WERI-Rb-1 (cell line): ENCODE measurements at regions not wholly inside any gene's neighbourhood (a gene's known extent, or its start where the extent isn't known, plus 50 kb on each side); places are given as distances from the start of the nearest gene placed in this dataset.

ENCODE experiments used
- DNase-seq: peaks from one replicate; pipeline ENCODE4 v3.0.0-alpha.2; 2020
- H3K27ac ChIP-seq: fragments of 250-450 bp; sonication (Bioruptor Pico); 2 replicates; pipeline ENCODE4 v1.5.1; 2020; ENCODE audit warnings: mild to moderate bottlenecking, moderate library complexity
- H3K27me3 ChIP-seq: fragments of 250-450 bp; sonication (Bioruptor Pico); 2 replicates; pipeline ENCODE4 v1.5.1; 2021; ENCODE audit warnings: mild to moderate bottlenecking, low read depth, moderate library complexity; ENCODE audit not compliant: insufficient read depth, severe bottlenecking
- H3K36me3 ChIP-seq: fragments of 250-450 bp; sonication (Bioruptor Pico); 2 replicates; pipeline ENCODE4 v1.5.1; 2020; ENCODE audit warnings: mild to moderate bottlenecking, moderate library complexity
- H3K4me3 ChIP-seq: 2 replicates; pipeline ENCODE4 v1.5.1; 2011; ENCODE audit warnings: low read depth, mild to moderate bottlenecking, control low read depth, low read length
- H3K9me3 ChIP-seq: fragments of 250-450 bp; sonication (Bioruptor Pico); 2 replicates; pipeline ENCODE4 v1.5.1; 2021; ENCODE audit warnings: mild to moderate bottlenecking, moderate library complexity; ENCODE audit not compliant: severe bottlenecking
- TF ChIP-seq, protein P1 (sequence below): IDR thresholded peaks from 2 replicates; pipeline ENCODE4 v1.5.1; 2011; ENCODE audit warnings: low read depth, mild to moderate bottlenecking, control low read depth, inconsistent platforms, low read length

DNA sequence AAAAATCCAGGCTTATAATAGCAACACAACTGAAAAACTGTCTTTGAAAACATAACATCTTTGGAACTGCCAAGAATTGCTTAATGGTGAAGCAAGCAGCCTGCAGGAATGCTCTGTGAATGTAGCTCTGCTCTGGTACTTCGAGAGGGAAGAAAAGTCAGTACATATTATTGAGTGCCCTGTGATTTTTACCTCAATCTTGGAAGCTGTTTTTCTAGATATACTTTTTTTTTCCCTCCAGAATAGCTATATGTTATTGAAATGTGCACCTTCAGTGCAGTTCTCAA lies 508.1 kb downstream of the PCNX1 start:
- Histone ChIP-seq H3K36me3 (peaks cover 2% of the 10 kb centered on the region; the same call in 1 of the 2 replicates), H3K27ac (no peak overlapping the region), H3K9me3 (no peaks in the 10 kb centered on the region), H3K27me3 (no peaks in the 10 kb centered on the region), H3K4me3 (no peak overlapping the region)
- TF ChIP-seq, protein P1, sequence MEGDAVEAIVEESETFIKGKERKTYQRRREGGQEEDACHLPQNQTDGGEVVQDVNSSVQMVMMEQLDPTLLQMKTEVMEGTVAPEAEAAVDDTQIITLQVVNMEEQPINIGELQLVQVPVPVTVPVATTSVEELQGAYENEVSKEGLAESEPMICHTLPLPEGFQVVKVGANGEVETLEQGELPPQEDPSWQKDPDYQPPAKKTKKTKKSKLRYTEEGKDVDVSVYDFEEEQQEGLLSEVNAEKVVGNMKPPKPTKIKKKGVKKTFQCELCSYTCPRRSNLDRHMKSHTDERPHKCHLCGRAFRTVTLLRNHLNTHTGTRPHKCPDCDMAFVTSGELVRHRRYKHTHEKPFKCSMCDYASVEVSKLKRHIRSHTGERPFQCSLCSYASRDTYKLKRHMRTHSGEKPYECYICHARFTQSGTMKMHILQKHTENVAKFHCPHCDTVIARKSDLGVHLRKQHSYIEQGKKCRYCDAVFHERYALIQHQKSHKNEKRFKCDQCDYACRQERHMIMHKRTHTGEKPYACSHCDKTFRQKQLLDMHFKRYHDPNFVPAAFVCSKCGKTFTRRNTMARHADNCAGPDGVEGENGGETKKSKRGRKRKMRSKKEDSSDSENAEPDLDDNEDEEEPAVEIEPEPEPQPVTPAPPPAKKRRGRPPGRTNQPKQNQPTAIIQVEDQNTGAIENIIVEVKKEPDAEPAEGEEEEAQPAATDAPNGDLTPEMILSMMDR = no peak
- DNase-seq = no peak

DNA sequence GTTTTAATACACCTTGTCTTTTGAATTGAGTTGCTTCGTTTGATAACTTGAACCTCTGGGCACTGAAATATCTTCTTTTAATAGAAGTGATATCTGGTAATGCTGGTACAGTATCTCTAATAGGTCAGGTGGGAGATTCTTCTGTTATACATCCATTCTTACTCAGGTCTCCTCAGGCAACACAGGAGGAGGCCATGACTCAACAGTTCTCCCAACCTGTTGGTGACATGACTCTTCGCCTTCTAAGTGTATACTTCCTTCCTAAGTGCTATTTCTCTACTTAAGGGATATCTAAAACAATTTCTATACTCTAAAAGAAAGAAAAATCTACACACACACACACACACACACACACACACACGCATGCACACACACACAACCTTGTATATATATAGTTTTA lies 509.1 kb downstream of the PCNX1 start:
- H3K27ac ChIP-seq = no peak overlapping the region
- peaks cover 2% of the 10 kb centered on the region; the same call in 1 of the 2 replicates for H3K36me3 ChIP-seq
- no peak overlapping the region for H3K4me3 ChIP-seq
- TF ChIP-seq, protein P1 = no peak
- no peaks in the 10 kb centered on the region for H3K9me3 ChIP-seq
- H3K27me3 ChIP-seq = no peaks in the 10 kb centered on the region
- DNase-seq = no peak

DNA sequence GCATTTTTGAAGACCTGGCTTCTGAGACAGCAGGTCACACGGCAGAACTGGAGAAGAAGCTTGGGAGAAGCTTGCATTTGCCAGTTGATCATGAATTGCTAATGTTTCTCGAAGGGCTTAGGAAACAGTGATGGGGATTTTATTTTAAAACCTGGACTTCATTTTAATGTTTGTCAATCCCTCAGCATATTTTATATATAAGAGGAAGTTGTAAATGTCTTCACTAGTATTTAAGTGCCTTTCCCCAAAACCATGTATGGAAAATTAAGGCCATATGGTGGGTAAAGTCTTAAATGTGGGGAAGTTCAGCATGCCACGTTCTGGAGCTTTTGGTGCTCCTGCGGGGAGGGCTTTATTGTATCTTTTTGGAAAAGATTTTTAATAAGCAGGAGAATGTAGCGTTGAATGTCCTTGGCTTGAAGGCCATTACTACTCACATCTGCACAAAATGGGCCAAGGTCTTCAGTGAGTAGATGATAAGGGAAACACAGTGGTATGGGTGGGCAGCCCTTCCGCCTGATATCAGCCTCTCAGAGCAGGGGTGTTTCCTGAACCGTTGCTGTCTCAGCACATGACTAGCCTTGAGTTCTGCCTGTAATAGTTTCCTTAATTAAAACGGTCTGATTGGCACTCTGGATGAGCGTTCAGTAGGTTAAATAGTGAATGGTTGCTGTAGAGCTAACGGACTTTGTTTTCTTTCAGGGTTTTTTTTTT lies 511.4 kb downstream of the PCNX1 start:
- Histone ChIP-seq H3K27ac (no peak overlapping the region), H3K36me3 (peaks cover 2% of the 10 kb centered on the region; the same call in 1 of the 2 replicates), H3K4me3 (no peak overlapping the region), H3K27me3 (no peaks in the 10 kb centered on the region), H3K9me3 (no peaks in the 10 kb centered on the region)
- no peak for DNase-seq
- TF ChIP-seq, protein P1 = no peak

DNA sequence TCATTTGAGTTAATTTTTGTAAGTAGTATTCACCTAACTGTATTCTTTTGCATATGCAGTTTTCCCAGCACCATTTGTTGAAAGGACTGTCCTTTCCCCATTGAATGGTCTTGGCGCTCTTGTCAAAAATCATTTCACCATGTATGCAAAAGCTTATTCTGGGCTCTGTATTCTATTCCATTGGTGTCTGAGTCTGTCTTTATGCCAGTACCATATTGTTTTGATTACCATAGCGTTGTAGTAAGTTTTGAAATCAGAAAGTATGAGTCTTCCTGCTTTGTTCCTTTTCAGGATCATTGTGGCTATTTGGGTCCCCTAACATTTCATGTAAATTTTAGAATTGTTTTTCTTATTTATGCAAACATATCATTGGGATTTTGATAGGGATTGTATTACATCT lies 508.7 kb upstream of the RGS6 start:
- no peak overlapping the region for H3K27ac ChIP-seq
- H3K4me3 ChIP-seq = no peak overlapping the region
- H3K27me3 ChIP-seq = no peaks in the 10 kb centered on the region
- DNase-seq = no peak
- no peaks in the 10 kb centered on the region for H3K36me3 ChIP-seq
- H3K9me3 ChIP-seq = no peaks in the 10 kb centered on the region
- TF ChIP-seq, protein P1 = no peak

DNA sequence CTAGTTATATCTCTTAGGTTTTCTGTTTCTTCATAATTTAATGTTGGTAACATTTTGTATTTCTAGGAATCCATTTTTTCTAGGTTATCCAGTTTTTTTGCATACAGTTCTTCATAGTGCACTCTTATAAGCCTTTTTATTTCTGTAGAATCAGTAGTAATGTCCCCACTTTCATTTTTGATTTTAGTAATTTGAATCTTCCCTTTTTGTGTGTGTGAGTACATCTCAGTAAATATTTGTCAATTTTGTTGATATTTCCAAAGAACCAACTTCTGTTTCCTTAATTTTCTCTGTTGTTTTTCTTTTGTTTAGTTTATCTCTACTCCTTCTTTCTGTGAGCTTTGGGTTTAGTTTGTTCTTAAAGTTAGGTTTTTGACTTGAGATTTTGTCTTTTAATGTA lies 507.3 kb upstream of the RGS6 start:
- Histone ChIP-seq H3K4me3 (no peak overlapping the region), H3K9me3 (no peaks in the 10 kb centered on the region), H3K36me3 (no peaks in the 10 kb centered on the region), H3K27ac (no peak overlapping the region), H3K27me3 (no peaks in the 10 kb centered on the region)
- no peak for DNase-seq
- TF ChIP-seq, protein P1 = no peak

DNA sequence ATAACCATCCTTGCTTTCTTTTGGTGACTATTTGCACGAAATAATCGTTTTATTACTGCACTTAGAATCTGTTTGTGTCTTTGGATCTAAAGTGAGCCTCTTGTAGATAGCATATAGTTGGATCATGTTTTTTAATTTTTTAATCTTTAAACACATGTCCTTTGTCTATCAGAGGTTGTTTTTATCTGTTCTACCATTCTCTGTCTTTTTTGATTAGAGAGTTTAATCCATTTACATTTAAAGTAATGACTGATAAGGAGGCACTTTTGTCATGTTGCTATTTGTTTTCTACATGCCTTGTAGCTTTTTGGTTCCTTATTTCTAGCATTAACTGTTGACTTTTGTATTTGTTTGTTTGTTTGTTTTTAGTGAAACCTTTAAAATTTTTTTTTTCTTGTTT lies 506.2 kb upstream of the RGS6 start:
- TF ChIP-seq, protein P1 = no peak
- Histone ChIP-seq H3K9me3 (no peaks in the 10 kb centered on the region), H3K27ac (no peak overlapping the region), H3K4me3 (no peak overlapping the region), H3K27me3 (no peaks in the 10 kb centered on the region), H3K36me3 (no peaks in the 10 kb centered on the region)
- no peak for DNase-seq
